ENCODE measurements at regions not wholly inside any gene's neighbourhood (a gene's known extent, or its start where the extent isn't known, plus 50 kb on each side); places are given as distances from the start of the nearest gene placed in this dataset.
"Not testable (repeated sequence)": the region's sequence is repeated elsewhere in the genome, so short reads cannot be mapped to it uniquely, and the experiment has no call there.

DNA sequence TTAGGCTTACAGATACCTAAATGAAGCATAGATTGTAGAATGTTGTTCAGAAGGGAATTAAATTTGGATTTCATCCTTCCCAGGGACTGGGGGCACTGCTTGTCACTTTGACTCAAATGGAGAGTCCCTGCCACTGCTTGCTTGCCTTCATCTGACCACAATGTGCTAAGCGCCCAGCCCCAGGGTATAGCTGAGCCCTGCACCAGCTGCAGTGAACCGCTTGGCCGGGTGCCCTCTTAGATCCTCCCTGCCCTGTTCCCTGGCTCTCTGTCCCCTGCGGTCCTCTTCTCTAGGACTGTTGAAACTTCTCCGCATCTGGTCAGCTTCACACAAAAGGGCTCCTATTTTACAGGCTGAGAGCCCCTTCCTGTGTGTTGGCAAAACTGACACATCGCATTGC lies 170.9 kb downstream of the BCL2L11 start:
- DNase-seq, result not testable (repeated sequence)

DNA sequence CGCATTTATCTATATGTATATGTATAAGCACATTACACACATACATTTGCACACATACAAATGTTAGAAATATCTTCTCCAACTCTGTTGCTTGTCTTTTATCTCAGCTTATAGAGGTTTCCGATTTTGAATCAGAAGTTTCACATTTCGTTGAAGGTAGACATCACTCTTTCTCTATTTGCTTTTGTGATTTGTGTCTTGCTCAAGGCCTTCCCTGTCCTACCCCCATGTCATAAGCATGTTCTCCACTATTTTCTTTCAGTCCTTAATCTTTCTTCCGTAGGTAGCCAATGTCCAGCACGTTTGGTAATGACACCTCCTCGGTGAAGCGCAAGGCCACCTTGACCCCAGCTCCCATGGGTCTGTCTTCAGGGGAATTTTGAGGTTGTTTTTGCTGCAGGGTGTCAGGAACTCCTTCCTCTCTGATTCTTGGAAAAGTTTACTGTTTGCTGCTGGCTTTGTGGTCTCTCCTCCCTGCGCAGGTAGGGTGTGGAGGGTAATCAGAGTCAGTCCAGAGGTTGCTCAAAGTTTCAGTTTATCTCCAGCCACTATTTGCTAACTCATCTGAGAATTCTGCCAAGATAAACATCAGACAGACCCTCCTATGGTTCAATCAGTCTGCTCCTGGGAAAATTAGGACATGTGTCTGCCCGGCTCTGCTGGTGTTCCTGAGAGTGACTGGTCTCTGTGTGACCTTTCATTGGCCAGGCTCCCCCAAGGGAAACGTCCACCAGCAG lies 171.7 kb downstream of the BCL2L11 start:
- not testable (repeated sequence) for DNase-seq

DNA sequence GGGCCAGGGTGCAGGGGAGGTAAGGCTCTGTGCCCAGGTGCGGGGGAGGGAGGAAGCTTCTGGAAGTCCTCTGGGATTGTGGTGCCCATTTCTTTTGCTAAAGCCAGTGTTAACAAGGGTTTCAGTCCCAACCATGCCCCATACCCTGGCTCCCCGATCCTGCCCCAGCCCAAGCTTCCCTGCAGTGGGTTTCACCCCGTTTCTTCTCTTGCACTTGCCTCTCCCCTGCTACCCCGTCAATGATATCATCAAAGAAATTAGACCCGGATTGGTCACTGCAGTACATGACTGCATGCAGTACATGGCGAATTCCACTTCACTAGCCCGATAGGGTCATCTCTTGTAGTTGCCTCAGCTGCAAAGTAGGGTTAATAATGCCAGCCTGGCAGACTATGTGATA lies 174.0 kb downstream of the BCL2L11 start:
- not testable (repeated sequence) for DNase-seq

DNA sequence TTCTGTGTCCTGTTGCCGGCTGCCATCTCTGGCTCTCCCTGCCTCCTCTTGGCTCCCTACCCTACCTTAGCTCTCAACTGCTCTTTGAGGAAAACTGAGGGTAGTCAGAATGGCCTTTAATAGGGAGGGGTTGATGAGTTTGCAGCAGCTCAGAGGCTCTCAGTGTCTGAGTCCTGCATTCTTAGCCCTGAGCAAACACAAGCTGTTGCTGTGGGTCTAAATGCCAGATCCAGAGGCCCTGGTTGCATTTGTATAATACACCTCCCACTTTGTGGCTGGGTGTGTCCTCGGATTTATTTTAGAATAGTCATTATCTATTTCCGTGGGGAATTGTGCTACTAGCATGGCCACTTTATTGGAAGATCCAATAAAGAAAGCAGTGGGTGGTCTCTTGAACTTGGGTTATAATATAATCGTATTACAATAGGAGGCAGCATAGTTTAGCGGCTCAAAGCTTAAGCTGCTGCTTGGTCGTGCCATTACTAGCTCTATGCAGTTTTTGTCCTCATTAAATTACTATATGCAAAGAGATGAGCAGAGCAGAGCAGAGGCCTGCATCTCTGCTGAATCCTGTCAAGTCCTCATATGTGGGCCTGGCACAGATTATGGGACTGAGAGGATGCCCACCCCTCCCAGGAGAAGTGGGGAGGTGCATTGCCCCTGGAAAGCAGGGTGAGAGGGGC lies 175.5 kb downstream of the BCL2L11 start:
- not testable (repeated sequence) for DNase-seq

DNA sequence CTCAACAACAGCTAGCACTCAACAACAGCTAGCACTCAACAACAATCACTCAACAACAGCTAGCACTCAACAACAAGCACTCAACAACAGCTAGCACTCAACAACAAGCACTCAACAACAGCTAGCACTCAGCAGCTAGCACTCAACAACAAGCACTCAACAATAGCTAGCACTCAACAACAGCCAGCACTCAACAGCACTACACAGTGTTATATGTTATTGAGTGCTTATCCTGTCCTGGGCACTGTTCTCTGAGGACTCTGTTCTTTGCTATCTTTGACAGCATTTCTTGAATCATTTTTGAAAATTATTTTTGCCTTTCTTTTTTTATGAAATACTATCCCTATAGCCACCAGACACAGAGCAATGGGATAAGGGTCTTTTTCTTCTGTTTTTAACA lies 176.4 kb downstream of the BCL2L11 start:
- DNase-seq, result not testable (repeated sequence)

DNA sequence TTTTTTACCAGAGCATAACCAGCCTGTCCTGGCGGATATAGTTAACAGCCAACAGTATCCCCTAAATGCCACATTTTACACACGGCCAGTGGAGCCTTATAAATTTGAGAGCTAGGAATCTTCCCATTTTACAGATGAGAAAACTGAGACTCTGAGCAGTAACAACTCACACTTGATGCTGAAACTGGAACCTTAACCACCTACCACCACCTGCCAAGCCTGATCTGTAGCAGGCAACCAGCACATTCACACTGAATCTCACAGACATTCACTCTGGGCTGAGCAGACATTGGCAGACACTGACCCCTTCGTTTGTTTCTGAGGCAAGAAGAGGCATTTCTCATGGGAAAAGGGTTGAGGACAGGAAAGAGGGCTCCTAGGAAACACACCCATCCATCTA lies 178.2 kb downstream of the BCL2L11 start:
- DNase-seq, result not testable (repeated sequence)

DNA sequence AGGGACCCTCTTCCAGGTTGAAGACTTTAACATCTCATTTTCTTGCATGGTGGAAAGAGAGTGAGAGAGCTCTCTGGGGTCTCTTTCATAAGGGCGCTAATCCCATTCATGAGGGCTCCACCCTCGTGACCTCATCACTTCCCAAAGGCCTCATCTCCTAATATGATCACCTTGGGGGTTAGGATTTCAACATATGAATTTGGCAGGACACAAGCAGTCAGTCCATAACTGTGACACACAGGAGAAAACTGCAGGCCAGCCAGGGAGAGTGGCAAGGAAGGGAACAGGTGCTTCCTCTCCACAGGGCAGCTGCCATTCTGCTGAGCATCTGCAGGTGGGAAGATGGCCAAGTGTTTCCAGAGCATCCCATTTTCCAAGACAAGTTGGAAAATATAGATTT lies 178.9 kb downstream of the BCL2L11 start:
- not testable (repeated sequence) for DNase-seq

DNA sequence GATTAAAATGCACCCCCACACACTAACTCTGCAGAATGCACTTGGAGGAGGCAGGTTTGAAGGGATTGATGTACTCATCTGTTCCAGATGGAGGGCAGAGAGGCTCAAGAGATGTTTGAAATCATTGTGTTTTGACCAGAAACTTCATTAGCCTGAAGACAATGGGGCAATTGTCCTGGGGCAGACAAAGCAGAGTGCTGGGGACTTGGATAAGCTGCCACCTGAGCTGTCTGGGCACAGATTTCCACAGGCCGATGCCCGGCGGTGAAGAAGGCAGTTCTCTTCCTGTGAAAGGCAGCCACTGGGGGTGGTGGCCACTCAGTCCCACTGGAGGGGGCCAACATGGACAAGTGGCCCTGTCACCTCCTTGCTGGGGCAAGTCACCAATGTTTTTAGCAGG lies 181.0 kb downstream of the BCL2L11 start:
- not testable (repeated sequence) for DNase-seq

DNA sequence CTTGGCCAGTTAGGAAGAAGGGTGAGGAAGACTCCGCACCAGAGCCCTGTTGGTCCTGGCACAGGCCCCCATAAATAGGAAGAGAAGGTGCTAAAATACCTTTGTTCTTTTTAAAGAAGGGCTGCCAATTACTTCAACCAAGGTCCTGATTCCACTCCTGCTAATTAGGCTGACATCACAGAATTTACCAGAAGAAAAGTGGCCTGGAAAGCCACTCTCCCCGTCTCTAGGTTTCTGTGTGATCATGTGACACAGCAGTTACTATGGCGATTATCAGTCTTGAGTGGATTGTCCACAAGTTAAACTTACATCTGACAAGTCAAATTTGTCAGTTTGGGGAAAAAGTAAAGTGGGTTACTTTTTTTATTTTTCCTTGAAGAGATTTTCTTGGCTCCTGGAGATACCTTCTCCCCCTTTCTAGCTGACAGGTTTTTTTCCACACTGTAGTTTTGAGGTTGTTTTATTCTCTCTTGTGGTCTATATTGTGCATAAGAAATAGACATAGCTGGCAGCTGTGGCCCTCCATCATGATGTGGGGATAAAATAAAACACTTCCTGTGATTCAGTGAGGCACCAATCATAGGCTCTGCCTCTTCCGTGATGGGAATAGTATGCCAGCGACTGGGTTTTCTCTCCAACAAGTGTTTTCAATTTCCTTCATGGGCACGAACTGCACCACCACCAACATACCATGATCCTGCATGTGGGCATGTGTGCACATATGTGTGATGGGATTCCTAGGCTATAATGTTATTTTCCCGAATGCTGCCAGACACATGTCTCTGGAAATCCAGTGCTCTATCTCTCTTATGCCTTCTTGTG lies 181.9 kb downstream of the BCL2L11 start:
- DNase-seq, result not testable (repeated sequence)

DNA sequence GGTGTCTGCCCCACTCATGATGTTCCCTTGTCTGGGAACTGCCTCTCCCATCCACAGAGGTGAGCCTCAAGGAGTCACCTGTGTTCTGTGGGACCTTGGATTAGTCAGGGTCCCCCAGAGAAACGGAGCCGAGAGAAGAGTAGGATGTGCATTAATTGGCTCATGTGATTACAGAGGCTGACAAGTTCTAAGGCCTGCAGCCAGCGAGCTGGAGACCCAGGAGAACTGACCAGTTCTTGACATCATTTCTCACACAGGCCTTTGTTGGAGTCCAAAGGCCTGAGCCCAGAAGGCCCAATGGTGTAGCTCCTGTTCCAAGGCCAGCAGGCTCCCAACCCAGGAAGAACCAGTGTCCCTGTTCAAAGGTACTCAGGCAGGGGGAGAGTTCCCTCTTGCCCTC lies 186.6 kb downstream of the BCL2L11 start:
- not testable (repeated sequence) for DNase-seq

DNA sequence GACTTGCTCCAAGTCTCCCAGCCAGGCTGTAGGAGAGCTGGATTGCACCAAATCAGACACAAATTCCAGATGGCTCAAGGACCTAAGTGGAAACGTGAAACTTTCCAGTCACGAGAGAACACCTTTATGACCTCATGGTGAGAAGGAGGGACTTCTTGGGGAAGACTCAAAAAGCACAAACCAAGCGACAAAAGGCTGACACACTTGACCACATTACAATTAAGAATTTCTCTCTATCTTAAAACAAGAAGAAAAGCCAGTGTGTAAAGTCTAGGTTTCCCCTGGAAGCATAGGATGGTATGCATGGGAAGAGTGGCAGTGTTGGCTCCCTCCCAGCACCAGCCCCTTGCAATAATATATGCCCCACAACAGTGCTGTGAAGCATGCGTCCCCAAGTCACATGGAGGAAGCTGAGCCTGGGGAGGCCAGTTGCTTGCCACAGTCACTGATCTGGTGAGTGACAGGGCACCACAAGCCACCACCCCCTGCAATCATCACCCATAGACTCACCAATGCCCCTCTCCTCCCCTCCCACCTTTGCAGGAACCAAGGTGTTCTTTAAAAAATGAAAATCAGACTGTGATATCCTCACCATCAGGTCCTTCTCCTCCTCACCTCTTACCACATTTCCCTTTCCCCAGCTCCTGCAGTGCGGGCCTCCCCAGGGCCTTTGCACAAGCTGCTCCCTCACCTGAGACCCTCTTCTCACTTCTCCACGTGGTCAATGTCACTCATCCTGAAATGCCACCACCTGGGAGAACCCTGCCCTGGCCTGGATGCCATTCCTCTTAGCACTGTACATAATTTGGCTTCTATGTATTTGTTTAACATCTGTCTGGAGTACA lies 188.7 kb downstream of the BCL2L11 start:
- not testable (repeated sequence) for DNase-seq

DNA sequence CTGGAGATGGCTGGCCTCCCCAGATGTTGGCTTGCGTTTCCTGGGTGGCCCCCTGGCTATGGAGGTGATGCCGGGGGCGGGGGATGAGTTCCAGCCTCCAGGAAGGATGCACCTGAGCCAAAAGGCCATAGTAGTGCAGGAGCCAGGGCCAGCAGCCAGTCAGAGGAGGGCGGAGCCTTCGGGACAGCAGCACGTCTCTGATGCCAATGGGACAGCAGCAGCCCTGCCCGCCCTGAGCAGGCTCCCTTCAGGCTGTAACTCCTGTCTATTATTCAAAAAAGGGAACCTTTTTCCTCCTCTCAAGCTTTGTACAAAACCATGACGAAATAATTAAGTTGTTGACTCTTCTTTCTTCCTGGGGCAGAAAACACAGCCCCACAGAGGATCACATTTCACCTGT lies 189.7 kb downstream of the BCL2L11 start:
- DNase-seq, result not testable (repeated sequence)

DNA sequence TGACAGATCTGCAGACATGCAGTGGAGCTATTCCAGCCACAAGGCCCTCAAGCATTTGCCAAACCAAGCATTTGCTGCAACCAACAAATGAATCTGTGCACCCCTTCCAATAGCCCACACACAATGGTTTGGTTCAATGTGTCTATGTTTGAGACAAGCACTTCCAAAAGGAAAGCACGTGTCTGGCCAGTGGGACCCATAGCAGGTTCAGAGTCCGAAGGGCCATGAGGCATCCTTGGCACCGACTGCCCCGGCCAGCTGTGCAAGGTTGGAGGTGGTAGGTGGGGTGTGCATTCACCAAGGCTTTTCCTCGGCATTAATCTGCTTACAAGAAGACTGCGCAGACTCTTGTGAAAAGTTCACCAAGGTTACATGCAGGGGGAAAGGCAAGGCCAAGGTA lies 190.9 kb downstream of the BCL2L11 start:
- not testable (repeated sequence) for DNase-seq

DNA sequence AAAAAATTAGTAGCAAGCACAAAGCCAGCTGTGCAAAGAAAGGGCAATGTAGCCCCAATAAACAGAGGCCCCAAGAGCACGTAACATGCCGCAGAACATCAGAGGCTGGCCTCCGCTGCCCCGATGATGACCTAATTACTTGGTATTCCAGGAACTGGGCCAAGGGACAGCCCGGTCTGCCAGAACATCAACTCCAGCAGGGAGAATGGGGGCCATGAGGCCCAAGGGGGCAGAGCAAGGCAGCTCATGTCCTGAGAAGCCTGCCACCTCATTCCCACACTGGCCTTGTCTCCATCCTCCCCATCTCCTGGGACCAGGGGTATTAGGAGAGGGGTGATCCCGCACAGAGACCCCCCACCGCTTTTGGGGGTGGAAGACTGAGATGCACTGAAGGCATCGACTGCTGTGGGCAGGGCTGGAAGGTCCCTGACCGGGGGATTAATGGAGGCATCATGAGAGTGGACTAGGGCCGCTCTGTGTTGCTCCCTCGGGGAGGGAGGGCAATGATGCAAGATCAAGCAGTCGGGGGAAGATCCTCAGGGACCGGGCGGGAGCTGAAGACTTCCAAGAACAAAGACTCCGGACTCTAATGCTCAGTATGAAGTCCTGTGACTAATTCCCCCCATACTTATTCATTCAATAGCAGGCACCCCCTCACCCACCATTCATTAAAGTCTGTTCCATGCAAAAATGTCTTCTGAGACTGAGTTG lies 192.3 kb downstream of the BCL2L11 start:
- DNase-seq, result not testable (repeated sequence)

DNA sequence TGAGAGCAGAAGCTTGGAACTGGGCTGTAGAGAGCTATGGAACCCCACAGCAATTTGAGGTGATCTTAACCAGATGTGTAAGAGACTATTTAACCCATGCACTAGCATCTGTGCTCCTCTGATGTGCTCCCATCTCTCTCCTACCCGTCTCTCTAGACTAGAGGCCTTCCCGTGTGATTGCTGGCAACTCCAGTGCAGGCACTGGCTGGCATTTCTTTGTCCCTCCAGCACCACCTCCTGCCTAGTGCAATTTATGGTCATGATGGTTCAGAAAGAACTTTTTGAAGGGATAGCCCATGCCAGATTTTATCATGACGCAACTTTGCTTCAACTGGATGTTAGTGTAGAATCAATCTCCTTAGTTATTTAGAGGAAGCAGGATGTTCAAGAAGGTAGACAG lies 193.0 kb downstream of the BCL2L11 start:
- DNase-seq, result not testable (repeated sequence)

DNA sequence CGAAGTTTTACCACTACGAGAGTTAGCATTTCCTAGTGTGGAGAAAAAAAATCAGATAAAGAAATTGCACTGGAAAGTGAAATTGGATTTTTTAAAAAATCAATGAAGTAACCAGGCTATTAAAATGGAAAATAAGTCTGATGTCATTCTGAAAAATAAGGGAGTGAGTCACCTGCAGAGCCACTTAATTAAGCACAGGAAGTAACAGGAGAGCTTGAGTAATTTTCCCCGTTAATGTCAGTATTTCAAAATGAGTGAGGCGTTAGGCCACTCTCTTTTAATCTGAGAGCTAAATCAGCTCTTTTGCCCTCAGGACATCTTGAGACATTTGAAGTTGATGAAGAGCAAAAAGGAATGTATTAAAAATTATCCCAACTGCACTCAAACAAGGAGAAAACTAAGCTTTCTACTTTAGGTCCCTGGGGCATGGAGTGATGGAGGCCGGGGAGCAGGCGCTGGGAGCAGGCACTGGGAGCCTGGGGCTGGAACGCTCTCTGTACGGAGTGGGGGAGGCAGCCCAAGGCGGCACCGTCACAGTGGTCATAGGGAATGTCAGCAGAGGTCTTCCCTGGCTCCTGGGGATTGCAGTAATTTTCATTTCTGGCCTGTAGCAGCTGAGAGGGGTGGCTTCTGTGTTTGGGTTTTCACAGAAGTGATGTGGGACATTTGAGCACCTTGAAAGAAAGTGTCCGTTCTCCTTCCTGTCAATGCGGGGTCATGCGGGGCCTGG lies 194.6 kb downstream of the BCL2L11 start:
- DNase-seq, result not testable (repeated sequence)

DNA sequence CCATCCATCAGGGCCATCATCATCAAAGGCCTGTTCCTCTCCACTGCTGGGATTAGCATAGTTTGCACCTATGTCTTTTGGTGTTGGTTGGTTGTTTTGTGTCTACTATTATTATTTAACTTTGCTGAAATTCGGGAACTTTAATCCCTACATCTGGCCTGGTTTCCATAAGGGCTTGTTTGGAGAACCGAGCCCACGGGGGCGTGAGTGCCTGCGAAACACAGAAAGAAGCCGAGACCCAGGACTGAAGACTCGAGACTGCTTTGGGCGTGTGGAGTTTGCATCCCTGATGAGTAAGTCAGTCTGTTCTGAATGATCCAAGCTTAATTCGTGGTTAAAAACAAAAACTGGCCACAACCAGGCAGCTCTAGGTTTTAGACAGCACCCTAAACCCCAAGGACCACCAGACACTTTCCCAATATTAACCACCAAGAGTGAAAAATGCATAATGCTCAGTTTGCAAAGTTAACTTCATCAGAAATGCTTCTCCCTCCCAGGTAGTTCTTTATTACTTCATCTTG lies 195.6 kb downstream of the BCL2L11 start:
- not testable (repeated sequence) for DNase-seq

DNA sequence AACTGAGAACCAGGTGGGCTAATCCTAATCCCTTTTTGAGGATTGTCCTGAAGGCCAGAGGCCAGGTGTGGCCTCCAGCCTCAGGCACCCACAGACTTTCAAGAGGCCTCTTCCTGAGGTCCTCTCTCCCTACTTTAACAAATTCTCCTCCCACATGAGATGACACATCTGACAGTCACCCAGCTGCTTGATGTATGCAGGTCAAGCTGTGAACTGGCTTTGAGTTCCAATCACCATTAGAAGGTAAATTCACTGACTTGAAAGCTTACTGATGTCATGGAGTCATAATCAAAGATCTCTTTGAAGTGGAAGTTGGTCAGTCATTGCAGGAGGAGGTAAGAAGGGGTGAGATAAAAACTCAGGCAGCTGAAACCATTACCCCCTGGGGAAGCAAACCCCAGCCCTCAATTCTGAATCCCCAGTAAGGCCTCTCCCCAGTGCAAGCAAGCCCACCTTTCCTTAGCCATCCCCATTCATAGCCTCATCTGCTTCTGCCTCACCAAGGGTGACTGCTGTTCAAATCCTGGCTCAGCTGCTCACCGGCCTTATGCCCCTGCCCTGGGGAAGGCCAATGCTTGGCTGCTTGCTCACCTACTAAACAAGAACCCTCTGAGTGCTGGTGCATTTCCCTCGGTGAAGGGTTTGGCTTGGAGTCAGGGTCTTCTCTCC lies 196.3 kb downstream of the BCL2L11 start:
- not testable (repeated sequence) for DNase-seq

DNA sequence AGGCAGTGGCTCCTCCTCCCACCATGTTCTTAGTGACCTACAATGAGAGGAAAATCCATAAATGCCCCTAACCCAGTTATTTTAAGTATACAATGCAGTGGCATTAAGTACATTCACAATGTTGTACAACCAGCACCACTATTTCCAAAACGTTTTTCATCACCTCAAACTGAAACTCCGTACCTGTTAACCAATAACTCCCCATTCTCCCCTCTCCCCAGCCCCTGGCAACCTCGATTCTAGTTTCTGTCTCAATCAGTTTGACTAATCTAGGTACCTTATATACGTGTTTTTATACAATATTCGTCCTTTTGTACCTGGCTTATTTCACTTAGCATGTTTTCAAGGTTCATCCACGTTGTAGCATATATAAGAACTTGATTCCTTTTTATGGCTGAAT lies 198.8 kb downstream of the BCL2L11 start:
- DNase-seq, result not testable (repeated sequence)

DNA sequence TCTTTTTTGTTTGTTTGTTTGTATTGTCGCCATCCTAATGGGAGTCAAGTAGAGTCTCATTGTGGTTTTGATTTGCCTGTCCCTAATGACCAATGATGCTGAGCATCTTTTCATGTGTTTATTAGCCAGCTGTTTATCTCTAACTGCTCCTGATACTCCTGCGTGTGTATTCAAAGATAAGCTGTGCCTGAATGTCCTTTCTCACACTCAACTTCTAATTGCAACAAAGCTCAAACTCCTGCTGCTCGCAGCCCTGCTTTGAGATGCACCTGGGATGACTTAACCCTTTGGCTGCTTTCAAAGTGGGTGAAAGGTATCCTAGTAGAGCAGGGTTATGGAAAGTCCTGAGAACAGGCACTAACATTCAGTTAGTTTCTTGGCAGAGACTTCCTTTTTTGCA lies 199.6 kb downstream of the BCL2L11 start:
- DNase-seq, result not testable (repeated sequence)

All from NCI-H187 treated with DMSO at 0.1 percent for 48 hours (cell line).